Mesothelial cell of epicardium (in vitro differentiated cells): ENCODE measurements at regions not wholly inside any gene's neighbourhood (a gene's known extent, or its start where the extent isn't known, plus 50 kb on each side); places are given as distances from the start of the nearest gene placed in this dataset.

Experiments
- DNase-seq, 2 experiments: peaks; one replicate each; pipeline ENCODE4 v3.0.0; 2021; ENCODE audit warnings: low spot score in 2 of 2; ENCODE audit not compliant: unreplicated experiment in 2 of 2
- H3K27ac Mint-ChIP-seq: 2 replicates; pipeline ENCODE4 v1.8.0; 2021; ENCODE audit warnings: mixed read lengths
- H3K27me3 Mint-ChIP-seq: 2 replicates; pipeline ENCODE4 v1.8.0; 2021; ENCODE audit warnings: low read depth, mixed read lengths
- H3K36me3 Mint-ChIP-seq: 2 replicates; pipeline ENCODE4 v1.8.0; 2021; ENCODE audit warnings: mixed read lengths
- H3K4me1 Mint-ChIP-seq: 2 replicates; pipeline ENCODE4 v1.8.0; 2021; ENCODE audit warnings: mixed read lengths
- H3K4me3 Mint-ChIP-seq: 2 replicates; pipeline ENCODE4 v1.8.0; 2021; ENCODE audit warnings: mild to moderate bottlenecking, moderate library complexity, mixed read lengths
- H3K9me3 Mint-ChIP-seq: 2 replicates; pipeline ENCODE4 v1.8.0; 2021; ENCODE audit warnings: mixed read lengths
- TF ChIP-seq, protein P1 (sequence below): fragments of 200-600 bp; sonication (generic); IDR thresholded peaks from one replicate; pipeline ENCODE4 v1.5.0; 2021; ENCODE audit warnings: antibody characterized with exemption; ENCODE audit not compliant: unreplicated experiment

DNA sequence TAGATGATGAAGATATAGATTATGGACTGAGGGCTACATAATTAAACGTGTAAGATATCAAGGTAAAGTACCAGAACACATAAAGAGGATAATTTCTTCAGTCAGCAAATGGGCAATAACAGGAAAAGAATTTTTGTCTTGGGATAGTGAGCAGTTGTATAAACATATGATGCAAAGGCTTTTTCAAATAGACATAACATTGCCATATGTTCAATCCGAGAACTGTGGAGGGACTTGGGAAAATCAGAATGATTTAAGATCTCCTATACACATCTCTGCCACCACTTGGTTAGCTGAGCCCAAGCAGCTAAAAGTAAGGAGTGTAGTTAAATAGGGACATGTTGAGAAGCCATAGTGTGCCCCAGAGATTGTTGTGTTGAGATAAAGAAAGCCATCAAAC is 287.6 kb upstream of the ZNF521 start:
- H3K9me3 Mint-ChIP-seq = peaks cover 4% of the 10 kb centered on the region
- H3K36me3 Mint-ChIP-seq = no peaks in the 10 kb centered on the region
- H3K27ac Mint-ChIP-seq = no peak overlapping the region
- TF ChIP-seq, protein P1, sequence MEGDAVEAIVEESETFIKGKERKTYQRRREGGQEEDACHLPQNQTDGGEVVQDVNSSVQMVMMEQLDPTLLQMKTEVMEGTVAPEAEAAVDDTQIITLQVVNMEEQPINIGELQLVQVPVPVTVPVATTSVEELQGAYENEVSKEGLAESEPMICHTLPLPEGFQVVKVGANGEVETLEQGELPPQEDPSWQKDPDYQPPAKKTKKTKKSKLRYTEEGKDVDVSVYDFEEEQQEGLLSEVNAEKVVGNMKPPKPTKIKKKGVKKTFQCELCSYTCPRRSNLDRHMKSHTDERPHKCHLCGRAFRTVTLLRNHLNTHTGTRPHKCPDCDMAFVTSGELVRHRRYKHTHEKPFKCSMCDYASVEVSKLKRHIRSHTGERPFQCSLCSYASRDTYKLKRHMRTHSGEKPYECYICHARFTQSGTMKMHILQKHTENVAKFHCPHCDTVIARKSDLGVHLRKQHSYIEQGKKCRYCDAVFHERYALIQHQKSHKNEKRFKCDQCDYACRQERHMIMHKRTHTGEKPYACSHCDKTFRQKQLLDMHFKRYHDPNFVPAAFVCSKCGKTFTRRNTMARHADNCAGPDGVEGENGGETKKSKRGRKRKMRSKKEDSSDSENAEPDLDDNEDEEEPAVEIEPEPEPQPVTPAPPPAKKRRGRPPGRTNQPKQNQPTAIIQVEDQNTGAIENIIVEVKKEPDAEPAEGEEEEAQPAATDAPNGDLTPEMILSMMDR = no peak
- no peak for DNase-seq
- peaks cover 4% of the 10 kb centered on the region for H3K27me3 Mint-ChIP-seq
- peaks cover 9% of the 10 kb centered on the region for H3K4me1 Mint-ChIP-seq
- no peak overlapping the region for H3K4me3 Mint-ChIP-seq

- no peak overlapping the region for H3K27ac Mint-ChIP-seq
- no peak overlapping the region for H3K4me3 Mint-ChIP-seq
Observed at GRCh38 chr18:25633563-25633962, 281.6 kb upstream of the ZNF521 start.

GRCh38 chr18:25630682-25631081 is 278.7 kb upstream of the ZNF521 start:
- peaks cover 9% of the 10 kb centered on the region for H3K36me3 Mint-ChIP-seq
- DNase-seq = no peak
- no peak overlapping the region for H3K4me3 Mint-ChIP-seq
- TF ChIP-seq, protein P1 = no peak
- peaks cover 35% of the 10 kb centered on the region for H3K9me3 Mint-ChIP-seq
- H3K27ac Mint-ChIP-seq = no peak overlapping the region
- H3K4me1 Mint-ChIP-seq = peaks cover under 1% of the 10 kb centered on the region
- no peaks in the 10 kb centered on the region for H3K27me3 Mint-ChIP-seq

More at GRCh38 chr18:25633563-25633962, 281.6 kb upstream of the ZNF521 start:
- TF ChIP-seq, protein P1 = no peak
- peaks cover 3% of the 10 kb centered on the region for H3K36me3 Mint-ChIP-seq
- peaks cover 9% of the 10 kb centered on the region for H3K4me1 Mint-ChIP-seq
- H3K9me3 Mint-ChIP-seq = peaks cover 15% of the 10 kb centered on the region
- H3K27me3 Mint-ChIP-seq = peaks cover 2% of the 10 kb centered on the region
- no peak for DNase-seq

DNA sequence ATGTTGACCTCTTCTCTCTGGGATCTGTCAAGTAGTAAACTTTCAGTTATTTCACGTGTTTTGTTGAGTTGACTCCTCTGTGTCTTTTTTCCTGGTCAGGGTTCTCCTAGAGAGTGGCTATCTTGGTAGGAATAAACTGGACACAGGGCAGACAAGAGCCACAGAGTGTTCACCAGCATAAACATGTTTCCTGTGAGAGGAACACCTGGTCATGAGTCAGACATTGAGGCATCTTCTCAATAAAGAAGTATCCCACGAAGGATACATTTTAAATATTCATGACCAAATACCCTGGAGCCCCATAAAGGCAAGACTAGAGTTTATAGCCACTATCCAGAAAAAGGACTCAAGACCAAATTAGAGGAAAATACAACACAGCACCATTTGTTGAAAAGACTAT is 269.7 kb upstream of the ZNF521 start:
- Mint-ChIP-seq H3K4me3 (no peak overlapping the region), H3K4me1 (no peaks in the 10 kb centered on the region), H3K27me3 (no peaks in the 10 kb centered on the region), H3K36me3 (peaks cover 6% of the 10 kb centered on the region), H3K27ac (no peak overlapping the region), H3K9me3 (peaks cover 56% of the 10 kb centered on the region)
- no peak for DNase-seq
- TF ChIP-seq, protein P1 = no peak

DNA sequence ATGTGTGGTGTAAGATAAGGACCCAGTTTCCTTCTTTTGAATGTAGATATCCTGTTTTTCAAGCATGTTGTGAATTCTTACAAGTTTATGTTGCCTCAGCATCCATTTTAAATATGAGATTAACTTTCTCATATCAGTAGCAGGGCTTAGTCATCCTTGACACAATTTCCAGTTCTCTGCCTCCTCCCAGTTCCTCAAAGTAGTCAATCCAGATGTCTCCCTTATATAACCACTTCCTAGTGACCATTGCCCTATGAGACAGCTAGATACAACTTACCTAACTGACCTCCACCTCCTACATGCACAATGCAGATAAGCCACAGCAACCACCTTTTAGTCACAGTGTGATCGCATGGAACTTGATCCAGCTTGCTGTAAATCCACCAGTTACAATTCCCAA is 269.2 kb upstream of the ZNF521 start:
- Mint-ChIP-seq H3K27me3 (no peaks in the 10 kb centered on the region), H3K9me3 (peaks cover 52% of the 10 kb centered on the region)
- TF ChIP-seq, protein P1 = no peak

GRCh38 chr18:25614168-25614567 is 262.2 kb upstream of the ZNF521 start:
- H3K36me3 Mint-ChIP-seq = no peaks in the 10 kb centered on the region
- no peak for DNase-seq
- H3K4me3 Mint-ChIP-seq = no peak overlapping the region
- H3K27ac Mint-ChIP-seq = no peak overlapping the region
- TF ChIP-seq, protein P1 = no peak
- no peaks in the 10 kb centered on the region for H3K4me1 Mint-ChIP-seq
- no peaks in the 10 kb centered on the region for H3K27me3 Mint-ChIP-seq
- H3K9me3 Mint-ChIP-seq = peaks cover 15% of the 10 kb centered on the region

More for the DNA sequence above, 269.2 kb upstream of the ZNF521 start:
- Mint-ChIP-seq H3K4me3 (no peak overlapping the region), H3K4me1 (no peaks in the 10 kb centered on the region), H3K36me3 (peaks cover 5% of the 10 kb centered on the region), H3K27ac (no peak overlapping the region)
- no peak for DNase-seq
